GM19467 (cell line): ENCODE measurements at regions not wholly inside any gene's neighbourhood (a gene's known extent, or its start where the extent isn't known, plus 50 kb on each side); places are given as distances from the start of the nearest gene placed in this dataset.

Experiments
- ATAC-seq: cut with Tn5 transposase; IDR thresholded peaks from one replicate; pipeline ENCODE4 v1.9.1; 2021; ENCODE audit warnings: mild to moderate bottlenecking, moderate library complexity; ENCODE audit not compliant: unreplicated experiment

DNA sequence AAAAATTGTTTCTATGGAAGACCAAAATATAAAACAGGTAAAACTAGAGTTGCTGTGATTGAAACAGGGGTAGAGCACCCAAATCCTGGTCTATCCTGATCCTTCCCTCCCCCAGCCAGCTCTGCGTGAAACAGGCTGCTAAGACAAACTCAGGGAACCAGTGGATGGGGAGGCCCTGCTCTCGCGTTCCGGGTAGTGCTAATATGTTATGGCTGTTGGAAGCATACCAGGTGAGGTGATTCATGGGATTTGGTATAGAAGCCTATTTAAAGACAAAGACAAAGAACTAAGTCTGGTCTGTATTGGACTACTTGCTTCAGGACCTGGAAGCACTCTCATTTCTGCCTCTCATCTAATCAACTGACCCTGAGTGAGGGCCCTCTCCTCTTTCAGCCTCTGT lies 63.0 kb upstream of the CCBE1 start:
- ATAC-seq, result no peak

DNA sequence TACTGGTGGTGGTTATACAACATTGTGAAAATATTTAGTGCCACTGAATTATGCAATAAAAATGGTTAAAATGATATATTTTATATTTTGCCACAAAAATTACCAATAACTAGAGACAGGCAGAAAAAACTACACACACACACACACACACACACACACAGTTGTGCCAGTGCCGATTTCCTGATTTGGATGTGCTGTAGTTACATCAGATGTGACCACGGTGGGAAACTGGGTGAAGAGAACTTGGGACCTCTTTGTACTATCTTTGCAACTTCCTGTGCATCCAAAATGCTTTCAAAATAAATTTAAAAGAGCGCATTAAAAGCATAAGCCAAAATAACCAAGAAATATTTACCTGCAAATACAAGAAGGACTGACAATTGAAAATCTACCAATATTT lies 61.6 kb upstream of the CCBE1 start:
- no peak for ATAC-seq

- ATAC-seq, result no peak
Measured at GRCh38 chr18:59758106-59758505, 60.9 kb upstream of the CCBE1 start.

DNA sequence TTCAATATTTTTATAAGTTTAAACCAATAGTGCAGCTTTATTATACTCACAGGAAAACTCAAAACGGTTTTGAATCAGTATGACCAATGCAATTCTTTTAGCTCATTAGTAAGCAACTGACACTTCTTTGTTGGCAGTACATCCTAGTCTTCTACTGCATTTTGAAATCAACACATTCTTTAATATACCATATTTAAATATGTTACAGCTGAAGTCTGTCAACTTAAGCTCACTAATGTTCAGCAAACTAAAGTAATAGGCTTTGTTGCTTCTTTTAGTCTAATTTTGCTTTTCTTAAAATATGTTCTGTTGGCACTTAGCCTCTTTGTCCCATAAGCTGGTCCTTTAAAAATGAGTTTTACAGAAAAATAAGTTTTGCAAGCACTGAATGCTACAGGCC lies 55.4 kb upstream of the CCBE1 start:
- ATAC-seq, result no peak

DNA sequence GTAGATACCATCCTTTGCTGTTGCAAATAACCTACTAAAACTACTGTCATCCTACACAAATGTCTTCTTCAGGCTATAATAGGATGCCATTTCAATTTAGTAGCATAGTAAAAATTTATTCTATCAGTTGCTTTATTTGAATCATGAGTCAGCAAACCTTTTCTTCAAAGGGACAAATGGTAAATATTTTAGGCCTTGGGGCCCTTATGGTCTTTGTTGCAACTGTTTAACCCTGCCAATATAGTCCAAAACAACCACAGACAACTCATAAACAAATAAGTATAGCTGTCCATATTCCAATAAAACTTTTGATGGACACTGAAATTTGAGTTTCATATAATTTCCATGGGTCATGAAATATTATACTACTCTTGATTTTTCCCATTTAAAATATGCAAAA lies 54.0 kb upstream of the CCBE1 start:
- no peak for ATAC-seq

GRCh38 chr18:59748628-59749360 lies 51.6 kb upstream of the CCBE1 start:
- no peak for ATAC-seq
